ENCODE measurements at regions not wholly inside any gene's neighbourhood (a gene's known extent, or its start where the extent isn't known, plus 50 kb on each side); places are given as distances from the start of the nearest gene placed in this dataset.
A peak's percentile ranks its signal among the peaks of the same experiment; 100 is the strongest.
"Not testable (repeated sequence)": the region's sequence is repeated elsewhere in the genome, so short reads cannot be mapped to it uniquely, and the experiment has no call there.

DNA sequence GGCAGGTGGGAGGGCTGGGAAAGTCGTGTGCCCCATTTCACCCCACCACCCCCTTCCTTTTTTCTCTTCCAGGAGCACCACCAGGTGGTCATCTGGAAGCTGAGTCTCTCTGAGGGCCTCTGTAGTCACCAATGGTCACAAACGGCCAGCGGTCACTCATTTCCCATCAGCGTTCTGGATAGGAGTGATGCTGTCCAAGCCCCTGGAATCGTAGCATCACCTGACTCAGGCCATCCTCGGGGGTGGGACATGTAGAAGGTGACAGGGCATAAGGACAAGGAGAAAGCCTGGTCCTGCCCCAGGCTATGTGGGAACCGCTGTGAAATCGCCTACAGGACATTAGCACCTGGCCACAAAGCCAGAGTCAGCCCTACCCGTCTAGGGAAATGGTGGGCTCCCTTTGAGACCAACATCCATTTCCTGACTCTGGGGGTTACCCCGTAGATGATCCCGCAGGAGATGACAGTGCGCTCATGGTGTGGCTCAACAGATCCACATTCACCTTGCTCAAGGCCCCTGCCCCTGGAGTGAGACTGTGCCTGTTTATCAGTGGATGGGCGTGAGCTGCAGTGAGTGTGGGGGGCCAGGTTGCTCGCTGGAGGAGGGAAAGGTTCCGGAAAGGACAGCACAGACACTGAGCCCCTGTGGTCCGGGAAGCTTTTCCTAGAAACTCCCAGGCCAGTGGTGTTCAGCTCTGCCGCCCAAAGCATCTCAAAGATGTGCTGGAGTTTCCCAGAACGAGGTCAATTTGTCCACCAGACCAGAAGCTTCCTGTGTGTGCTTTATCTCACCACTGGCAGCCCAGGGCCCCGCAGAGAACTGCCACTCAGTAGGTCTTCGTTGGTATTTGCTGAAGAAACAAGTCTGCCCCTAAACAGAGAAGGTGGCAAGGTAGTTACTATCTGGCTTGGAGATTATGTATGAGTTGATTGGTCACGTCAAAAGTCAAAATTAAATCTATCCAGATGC lies 61.1 kb upstream of the UNC5A start:
- DNase-seq = no peak

DNA sequence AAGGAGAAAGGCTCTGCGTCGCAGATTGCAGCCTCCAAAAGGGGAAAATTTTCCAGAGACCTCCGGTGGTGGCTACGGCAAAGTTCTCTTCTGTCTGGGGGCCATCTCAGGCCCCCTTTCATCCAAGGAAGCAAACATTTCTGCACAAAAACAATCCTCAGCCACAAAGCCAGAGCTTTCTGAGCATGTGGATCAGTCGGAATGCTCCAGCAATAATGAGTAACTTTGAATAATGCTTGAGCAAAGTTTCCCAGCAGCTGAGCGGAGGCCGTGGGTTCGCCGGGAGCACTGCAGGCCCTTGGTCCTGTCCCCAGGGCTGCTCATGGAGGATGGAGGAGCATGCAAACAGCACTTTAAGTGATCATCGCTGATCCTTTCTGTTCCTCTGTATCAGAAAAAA lies 60.2 kb upstream of the UNC5A start:
- no peak for DNase-seq

DNA sequence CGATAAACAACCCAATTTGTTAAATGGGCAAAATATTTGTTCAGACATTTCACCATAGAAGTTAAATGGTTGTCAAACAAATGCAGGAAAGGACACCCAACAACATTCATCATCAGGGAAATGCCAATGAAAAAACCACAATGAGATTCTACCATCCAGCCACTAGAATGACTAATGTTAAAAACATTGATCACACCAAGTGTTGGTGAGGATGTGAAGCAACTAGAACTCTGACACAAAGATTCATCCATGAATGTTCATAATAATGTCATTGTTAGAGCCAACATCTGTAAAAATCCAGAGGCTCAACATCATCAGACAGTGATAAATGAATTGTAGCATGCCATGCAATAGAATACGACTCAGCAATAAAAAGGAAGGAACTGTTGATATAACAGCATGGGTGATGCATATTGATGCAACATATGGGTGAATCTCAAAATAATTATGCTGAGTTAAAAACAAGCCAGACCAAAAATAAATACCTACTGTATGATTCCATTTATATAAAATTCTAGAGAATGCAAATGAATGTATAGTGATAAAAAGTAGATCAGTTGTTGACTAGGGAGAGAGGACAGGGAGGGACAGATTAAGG lies 55.9 kb upstream of the UNC5A start:
- DNase-seq = peak; percentile 45

DNA sequence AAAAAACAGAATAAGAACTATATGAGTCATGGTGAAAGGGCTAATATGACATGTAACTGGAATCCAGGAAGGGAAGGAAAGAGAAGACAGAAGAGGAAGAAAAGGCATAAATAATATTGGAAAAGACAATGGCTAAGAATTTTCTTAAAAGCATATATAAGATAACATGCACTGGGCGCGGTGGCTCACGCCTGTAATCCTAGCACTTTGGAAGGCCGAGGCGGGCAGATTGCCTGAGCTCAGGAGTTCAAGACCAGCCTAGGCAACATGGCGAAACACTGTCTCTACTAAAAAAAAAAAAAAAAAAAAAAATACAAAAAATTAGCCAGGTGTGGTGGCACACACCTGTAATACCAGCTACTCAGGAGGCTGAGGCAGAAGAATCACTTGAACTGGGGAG lies 54.8 kb upstream of the UNC5A start:
- not testable (repeated sequence) for DNase-seq

DNA sequence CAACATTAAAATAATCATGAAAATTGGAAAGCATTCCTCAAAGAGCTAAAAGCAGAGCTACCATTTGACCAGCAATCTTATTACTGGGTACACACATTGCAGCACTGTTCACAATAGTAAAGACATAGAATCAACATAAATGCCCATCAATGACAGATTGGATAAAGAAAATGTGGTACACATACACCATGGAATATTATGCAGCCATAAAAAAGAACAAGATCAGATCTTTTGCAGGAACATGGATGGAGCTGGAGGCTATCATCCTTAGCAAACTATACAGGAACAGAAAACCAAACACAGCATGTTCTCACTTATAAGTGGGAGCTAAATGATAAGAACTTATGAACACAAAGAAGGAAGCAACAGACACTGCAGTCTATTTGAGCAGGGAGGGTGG lies 52.8 kb upstream of the UNC5A start:
- DNase-seq = not testable (repeated sequence)

Measured in NCI-H226 (cell line).